Mucosa of descending colon (tissue), 3 donors: ENCODE measurements at regions not wholly inside any gene's neighbourhood (a gene's known extent, or its start where the extent isn't known, plus 50 kb on each side); places are given as distances from the start of the nearest gene placed in this dataset.

Source experiments
- ATAC-seq: fragments of 200-7000 bp; cut with Tn5 transposase; one replicate; pipeline ENCODE4 v1.9.1; 2020; ENCODE audit warnings: mild to moderate bottlenecking, moderate library complexity
- DNase-seq, 3 donors: peaks; one replicate each; pipeline ENCODE4 v3.0.0-alpha.2; 2020
- H3K36me3 ChIP-seq: fragments of 200-600 bp; one replicate; pipeline ENCODE4 v1.8.0; 2021; ENCODE audit warnings: low read depth, mild to moderate bottlenecking
- H3K4me1 ChIP-seq: fragments of 200-600 bp; one replicate; pipeline ENCODE4 v1.8.0; 2021; ENCODE audit warnings: low read depth, mild to moderate bottlenecking
- H3K4me3 ChIP-seq: fragments of 200-600 bp; one replicate; pipeline ENCODE4 v1.8.0; 2021; ENCODE audit warnings: mild to moderate bottlenecking
- H3K9me3 ChIP-seq: fragments of 200-600 bp; one replicate; pipeline ENCODE4 v1.8.0; 2021; ENCODE audit warnings: mild to moderate bottlenecking
- CTCF ChIP-seq: fragments of 200-600 bp; IDR thresholded peaks from one replicate; pipeline ENCODE4 v1.8.0; 2022; ENCODE audit warnings: antibody characterized with exemption, mild to moderate bottlenecking
- intact Hi-C, 2 donors: fragments of 100-400 bp; cut with DNase I in 1 of 2; cut with micrococcal nuclease in 1 of 2; formaldehyde crosslinking; loops; one replicate each; pipeline versions ENCODE4 v1.11.0 to v1.11.1; 2022; cut with DNase I, micrococcal nuclease
- donor health status: DM: no; HTN: no; CAD: no; lungs with moderate emphysema.
- donor health status: DM: no; HTN: no; CAD: no.
- donor health status: DM: no; HTN: yes; CAD: no.

DNA sequence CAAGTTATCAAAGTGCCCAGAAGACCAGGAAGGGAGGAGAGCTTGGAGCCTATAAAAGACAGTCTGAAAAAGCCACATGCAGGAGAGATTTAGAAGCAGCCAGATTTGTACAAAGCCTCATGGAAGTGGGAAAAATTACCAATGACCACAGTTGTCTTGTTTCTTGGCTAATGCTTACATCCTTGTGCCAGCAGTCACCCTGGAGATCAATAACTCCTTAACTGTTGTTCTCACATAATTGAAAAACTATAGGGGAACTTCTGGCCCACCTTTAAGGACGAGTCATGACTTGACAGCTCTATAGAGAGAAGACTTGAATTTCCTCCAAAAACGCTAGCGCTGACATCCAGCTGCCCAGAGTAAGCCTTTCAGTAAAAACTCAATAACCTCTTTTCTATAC is 313.1 kb downstream of the GALC start:
- intact Hi-C loops, result no loop called here
- TF ChIP-seq CTCF, result no peak
- no peak for DNase-seq
- Histone ChIP-seq H3K9me3 (peaks cover 11% of the 10 kb centered on the region), H3K4me3 (no peak overlapping the region), H3K4me1 (no peaks in the 10 kb centered on the region), H3K36me3 (no peaks in the 10 kb centered on the region)
- ATAC-seq, result no peak

GRCh38 chr14:87678624-87679023 is 314.4 kb downstream of the GALC start:
- intact Hi-C loops, result no loop called here
- H3K4me1 ChIP-seq, result no peaks in the 10 kb centered on the region
- no peak overlapping the region for H3K4me3 ChIP-seq
- no peak for ATAC-seq
- no peak for DNase-seq
- TF ChIP-seq CTCF, result no peak
- H3K36me3 ChIP-seq, result no peaks in the 10 kb centered on the region
- H3K9me3 ChIP-seq, result peaks cover 13% of the 10 kb centered on the region

- DNase-seq (no peak), ATAC-seq (no peak)
- intact Hi-C loops, result no loop called here
- no peaks in the 10 kb centered on the region for H3K4me1 ChIP-seq
- peaks cover 5% of the 10 kb centered on the region for H3K9me3 ChIP-seq
- H3K4me3 ChIP-seq, result no peak overlapping the region
- TF ChIP-seq CTCF, result no peak
- no peaks in the 10 kb centered on the region for H3K36me3 ChIP-seq
These were observed 316.1 kb downstream of the GALC start for GRCh38 chr14:87676814-87677437.

GRCh38 chr14:87667659-87668058 is 325.3 kb downstream of the GALC start:
- no peak for TF ChIP-seq CTCF
- no peak overlapping the region for H3K4me3 ChIP-seq
- H3K36me3 ChIP-seq, result no peaks in the 10 kb centered on the region

GRCh38 chr14:87656315-87656714 is 336.7 kb downstream of the GALC start:
- Histone ChIP-seq H3K4me3 (no peak overlapping the region), H3K9me3 (peaks cover 40% of the 10 kb centered on the region), H3K36me3 (no peaks in the 10 kb centered on the region), H3K4me1 (no peaks in the 10 kb centered on the region)
- no peak for ATAC-seq
- no peak for DNase-seq
- intact Hi-C loops, result no loop called here
- TF ChIP-seq CTCF, result no peak

More at GRCh38 chr14:87667659-87668058, 325.3 kb downstream of the GALC start:
- no peak for DNase-seq
- Histone ChIP-seq H3K9me3 (peaks cover 24% of the 10 kb centered on the region), H3K4me1 (no peaks in the 10 kb centered on the region)
- intact Hi-C loops, result no loop called here
- no peak for ATAC-seq

DNA sequence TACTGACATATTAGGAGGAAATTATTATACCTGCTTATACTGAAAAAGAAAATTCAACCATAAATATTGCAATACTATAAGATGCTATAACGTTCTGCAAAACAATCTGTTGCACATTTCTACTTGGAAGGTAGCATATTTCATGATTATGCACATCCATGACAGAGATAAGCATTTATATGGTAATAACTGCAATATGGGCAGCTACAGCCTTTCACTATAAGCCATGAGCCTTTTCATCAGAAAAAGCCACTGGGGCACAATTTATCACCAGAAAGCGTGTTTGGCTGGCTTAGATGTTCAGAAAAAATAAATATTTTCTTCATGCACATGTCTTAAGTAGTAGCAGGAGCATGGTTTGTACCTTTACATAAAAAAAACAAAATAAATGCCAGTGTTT is 340.7 kb downstream of the GALC start:
- TF ChIP-seq CTCF, result no peak
- no peak for DNase-seq
- intact Hi-C loops, result no loop called here
- Histone ChIP-seq H3K4me1 (no peaks in the 10 kb centered on the region), H3K9me3 (peaks cover 49% of the 10 kb centered on the region), H3K4me3 (no peak overlapping the region), H3K36me3 (no peaks in the 10 kb centered on the region)
- ATAC-seq, result no peak
